IPS DF 19.7 (cell line): ENCODE measurements at regions not wholly inside any gene's neighbourhood (a gene's known extent, or its start where the extent isn't known, plus 50 kb on each side); places are given as distances from the start of the nearest gene placed in this dataset.

ENCODE experiments used
- DNase-seq: peaks from one replicate; pipeline ENCODE4 v3.0.0-alpha.2; 2013; ENCODE audit warnings: low read depth, low spot score

DNA sequence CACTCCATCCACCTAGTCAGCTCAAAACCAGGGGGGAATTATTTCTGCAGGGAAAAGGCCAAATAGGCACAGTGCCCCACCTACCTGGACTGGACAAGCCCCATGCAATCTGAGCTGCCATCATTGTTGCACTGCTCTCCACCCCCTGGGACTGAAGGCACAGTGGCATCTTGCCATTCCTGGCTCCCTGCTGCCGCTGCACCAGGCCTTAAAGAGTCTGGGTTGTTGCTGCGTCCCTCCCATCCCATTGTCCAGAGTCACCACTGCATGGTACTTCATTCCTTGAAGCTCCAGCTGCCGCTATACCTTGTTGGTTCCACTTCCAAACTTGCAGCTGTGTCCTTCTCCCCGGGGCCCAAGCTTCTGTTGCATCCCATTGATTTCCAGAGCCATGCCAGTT is 629.7 kb downstream of the STIM2 start:
- no peak for DNase-seq

DNA sequence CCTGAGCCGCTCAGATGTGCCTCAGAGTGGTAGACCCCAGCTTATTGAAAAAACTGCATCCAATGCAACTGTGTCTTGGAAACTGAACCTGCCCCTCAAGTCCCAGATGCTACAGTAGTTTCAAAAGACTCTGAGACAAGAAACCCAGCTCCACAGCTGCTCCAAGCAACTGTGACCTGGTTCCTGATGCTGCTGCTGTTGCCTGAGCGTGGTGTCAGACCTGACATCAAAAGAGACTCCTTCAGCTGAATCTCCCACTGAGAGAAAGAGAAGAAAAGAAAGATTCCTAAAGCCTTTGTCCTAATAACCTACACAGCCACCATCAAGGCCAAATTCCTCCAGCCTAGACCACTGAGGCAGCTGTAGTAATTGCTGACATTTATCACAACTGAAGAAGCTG is 630.1 kb downstream of the STIM2 start:
- DNase-seq: no peak

DNA sequence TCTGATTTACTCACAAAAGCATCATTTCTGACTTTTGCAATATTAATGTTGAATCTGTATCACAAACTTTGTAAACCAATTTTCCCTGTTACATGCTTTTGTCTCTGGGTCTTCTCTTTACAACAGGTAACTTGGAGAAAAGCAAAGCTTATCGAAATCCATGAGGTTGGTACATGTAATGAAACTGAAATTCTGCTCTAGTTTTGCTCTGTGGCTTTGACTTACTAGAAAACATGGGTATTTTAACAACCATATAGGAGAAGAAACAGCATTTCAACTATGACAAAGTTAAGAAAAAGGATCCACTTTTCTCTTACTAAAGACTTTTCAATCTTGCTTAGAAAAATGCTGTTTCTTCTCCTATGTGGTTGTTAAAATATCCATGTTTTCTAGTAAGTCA is 645.8 kb downstream of the STIM2 start:
- DNase-seq: no peak

DNA sequence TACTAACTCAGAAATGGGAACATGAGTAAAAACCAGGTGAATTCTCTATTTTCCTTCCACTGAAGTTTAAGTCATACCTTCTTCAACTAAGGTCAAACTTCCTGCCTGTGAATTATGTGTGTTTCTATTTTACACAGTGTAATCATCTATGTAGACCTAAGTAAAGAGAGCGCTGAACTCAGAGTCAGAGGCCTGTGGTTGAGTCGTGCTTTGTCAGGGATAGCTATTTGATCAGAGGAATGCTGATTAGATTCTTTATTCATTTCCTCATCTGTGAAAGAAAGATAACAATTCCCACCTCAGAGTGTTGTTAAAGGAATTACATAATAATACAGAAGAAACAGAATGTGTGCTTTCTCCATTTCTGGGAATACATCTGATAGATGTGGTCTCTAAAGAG is 654.1 kb downstream of the STIM2 start:
- no peak for DNase-seq

DNA sequence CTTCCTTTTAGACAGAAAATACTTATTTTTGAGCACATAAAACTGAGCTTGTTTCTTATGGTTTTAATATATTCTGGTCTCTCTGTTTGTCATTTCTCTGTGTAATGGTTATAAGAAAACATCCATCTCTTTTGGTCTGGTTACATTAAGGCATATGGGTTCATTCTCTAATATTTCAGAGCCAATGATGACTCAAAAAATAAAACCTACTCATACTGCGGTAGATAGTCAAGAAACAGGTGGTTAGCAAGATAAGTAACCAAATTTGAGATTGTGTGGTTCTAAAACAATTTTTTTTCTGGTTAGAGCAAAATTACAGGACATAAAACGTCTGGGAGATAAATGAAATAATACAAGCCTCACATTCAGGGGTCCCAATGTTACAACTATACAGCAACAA is 654.5 kb downstream of the STIM2 start:
- DNase-seq: no peak

DNA sequence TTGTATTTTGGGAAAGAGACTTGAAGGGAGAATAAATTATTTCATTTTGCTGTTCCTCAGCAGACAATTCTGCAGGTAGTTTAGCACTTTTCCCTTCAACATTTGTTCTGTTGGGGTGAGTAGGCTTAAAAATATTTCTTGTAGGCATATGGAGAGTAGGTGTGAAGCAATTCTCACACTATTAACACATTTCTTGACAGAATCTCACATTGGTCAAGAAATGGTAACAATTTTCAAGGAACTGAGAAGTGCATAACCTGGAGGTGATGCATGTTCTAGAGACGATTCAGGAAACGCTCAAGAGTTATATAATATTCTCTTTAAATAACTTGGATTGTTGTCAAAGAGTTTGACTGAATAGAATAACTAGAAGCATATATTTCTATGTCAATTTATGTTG is 658.2 kb downstream of the STIM2 start:
- no peak for DNase-seq

DNA sequence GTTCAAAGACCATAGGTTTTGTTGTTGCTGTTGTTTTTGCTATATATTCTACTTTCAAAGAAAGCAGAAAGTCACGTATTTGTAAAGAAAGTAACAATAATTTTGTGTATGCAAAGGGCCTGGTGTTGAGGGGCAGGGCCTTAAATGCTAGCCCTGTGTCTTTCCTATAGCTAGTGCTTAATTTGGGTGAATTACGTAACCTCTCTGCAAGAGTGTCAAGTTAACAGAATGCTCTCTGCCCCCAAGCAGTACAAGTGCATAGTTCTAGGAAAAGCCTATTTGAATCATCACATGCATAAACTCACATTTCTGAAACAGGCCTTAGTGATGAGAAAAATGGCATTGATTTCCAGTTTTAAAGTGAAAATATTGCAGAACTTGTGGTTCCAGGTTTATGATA is 663.6 kb downstream of the STIM2 start:
- DNase-seq: no peak

DNA sequence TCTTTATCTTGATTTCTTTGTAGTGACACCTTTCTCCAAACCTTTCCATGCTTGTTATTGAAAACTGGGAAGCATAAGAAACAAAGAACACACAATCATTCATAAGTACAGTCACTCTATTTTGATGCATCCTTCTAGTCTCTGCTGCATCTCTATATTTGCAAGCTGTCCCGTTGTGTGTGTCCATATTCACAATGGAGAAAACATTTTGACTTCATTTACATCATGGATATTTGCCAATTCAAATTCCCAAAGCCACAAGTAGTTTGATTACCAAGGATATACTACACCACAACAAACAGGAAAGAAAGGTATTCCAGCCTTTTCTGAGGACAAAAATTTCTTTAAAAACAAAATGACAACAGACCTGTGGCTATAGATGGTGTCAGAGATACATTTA is 673.8 kb downstream of the STIM2 start:
- DNase-seq: no peak

DNA sequence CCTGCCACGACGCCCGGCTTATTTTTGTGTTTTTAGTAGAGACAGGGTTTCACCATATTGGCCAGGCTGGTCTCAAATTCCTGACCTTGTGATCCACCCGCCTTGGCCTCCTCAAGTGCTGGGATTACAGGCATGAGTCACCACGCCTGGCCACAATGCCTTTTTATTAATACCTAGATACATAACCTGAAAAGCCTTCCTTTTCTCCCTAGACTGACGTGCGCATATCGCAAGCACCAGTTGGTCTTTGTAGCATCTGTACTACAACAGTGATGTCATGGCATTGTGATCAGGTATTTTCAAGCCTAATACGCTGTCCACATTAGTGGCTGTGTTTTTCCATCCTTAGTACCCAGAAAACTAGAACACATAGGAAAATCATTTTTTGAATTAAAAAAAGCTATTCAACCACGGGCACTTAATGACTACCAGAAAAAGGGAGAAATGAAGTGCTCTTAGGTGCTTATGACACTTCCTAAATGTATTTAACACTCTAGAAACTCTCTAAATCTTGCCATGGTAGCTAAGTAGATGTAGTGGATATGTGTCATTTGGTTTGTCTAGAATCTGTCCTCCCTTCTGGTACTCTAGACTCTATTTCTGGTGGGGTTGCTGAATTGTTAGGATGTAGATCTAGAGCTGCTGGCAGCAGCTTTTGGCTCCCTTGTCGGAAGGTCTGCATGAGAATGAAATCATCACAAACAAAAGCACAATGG is 707.8 kb downstream of the STIM2 start:
- DNase-seq: no peak

DNA sequence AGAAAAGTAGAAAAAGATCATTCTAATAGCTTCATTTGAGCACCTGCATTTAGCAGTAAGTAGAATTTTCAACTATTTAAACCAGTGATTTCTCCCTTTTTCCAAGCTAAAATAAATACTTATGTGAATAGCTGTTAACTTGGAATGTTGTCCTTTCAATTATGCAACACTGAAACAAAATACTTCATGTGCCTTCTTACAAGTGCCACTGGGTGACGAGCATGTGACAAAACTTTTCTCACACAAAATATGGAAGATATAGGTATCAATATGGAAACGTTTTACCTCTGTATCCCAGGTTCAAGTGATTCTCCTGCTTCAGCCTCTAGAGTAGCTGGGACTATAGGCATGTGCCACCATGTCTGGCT is 708.3 kb downstream of the STIM2 start:
- DNase-seq: no peak

DNA sequence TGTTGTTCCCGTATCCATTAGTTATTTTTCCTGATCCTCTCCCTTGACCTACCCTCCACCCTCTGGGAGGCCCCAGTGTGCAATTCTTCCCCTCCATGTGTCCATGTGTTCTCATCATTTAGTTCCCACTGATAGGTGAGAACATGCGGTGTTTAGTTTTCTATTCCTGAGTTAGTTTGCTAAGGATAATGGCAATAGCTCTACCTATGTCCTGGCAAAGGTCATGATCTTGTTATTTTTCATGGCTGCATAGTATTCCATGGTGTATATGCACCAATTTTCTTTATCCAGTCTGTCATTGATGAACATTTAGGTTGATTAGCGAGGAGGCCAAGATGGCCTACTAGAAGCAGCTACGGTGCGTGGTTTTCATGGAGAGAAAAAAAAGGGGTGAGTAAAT is 714.1 kb downstream of the STIM2 start:
- DNase-seq: no peak

DNA sequence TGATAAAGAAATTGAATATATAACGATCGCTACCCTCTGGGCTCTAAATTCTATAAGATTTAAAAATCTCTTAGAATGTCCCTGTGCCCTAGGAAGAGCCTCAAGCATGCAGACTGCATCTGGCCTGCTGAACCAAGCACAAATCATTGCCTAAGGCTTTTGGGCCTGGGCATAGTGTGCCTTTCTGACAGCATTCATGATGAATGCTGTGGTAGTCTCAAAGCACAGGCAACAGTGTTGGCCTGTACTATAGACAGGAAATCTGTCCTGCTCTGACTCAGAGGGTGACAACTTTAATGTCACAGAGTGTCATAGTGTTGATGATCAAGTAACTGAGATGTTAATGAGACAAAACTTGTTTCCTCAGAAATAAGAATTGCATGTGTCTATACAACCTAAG is 717.3 kb downstream of the STIM2 start:
- DNase-seq: no peak

DNA sequence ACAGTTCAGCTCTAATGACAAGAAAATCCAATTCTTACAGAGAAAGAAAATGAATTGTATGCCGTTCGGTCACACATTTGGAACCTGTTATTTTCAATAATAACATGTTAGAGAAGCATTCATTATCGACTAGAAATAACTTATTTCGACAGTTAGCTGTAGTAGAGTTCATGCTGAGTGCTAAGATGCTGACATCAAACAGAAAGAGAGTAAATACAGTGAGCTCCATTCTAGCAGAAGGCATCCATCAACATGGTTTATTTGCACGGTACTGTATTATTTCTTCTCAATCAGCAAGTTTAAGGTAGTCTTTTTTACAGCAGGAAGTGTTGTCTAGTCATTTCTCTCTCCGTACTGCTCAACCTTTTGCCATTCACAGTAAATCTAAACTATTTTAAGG is 732.1 kb downstream of the STIM2 start:
- DNase-seq: no peak

DNA sequence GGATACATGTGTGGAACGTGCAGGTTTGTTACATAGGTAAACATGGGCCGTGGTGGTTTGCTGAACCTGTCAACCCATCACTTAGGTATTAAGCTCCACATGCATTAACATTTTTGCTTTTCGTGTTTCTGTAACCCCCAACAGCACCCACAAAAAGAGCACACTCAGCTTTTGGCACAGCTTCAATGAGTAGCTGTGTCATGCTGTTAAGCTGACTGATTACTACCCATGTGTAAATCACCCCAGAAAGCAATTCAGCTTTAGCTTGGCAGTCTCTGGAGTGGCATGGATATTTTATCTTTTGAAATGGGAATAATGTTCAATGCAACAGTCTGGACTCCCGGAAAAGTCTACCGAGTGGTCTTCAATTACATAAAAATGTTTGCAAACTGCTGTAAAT is 734.3 kb downstream of the STIM2 start:
- no peak for DNase-seq

DNA sequence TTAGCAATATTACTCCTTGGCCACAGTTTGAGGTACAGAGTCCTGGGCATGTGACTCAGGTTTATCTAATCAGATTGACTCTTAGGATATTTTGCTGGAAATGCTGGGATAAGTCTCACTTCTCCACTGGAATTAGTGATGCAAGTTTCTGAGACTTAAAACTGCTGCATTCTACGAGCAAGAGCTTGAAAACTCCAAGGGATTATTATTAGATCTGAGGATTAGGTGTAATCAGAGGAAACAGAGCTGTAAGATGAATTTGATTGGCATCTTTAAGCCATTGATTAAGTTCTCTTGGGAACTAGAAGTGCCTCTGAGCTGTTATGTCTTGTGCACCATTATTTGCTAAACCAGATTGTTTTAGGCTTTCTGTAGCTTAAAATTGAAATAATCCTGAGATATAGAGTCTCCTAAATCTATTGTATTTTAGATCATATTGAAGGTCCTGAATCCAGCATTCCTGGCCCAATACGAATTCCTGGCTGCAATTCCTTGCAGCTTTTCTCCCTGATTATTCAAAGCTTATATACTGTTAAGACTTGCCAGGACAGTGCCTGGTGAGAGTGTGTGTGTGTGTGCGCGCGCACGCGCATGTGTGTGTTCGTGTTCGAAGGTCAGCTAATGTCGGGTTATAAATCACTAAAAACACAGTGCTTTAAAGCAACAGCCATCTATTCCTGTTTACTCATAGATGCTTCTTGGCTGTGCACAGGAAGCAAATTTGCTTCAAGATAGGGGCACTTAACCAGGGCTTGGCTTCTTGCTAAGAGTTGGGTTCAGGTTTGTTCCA is 735.1 kb downstream of the STIM2 start:
- DNase-seq: no peak

DNA sequence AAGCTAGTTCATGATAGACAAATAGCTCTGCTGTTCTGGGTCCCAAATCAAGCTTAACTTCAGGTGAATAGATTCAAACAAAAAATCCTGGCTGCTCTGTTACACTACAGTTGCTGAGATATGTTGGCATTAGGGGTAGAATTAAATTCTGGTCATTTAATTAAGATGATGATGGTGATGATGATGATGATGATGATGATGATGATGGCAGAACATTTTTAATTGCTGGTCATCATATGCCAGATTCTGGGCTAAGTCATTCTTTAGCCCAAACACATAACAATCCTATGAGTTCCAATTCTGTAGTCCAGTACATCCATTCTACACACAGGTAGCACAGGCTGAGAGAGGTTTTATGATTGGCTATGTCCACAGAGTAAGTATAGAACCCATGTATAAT is 741.5 kb downstream of the STIM2 start:
- no peak for DNase-seq

DNA sequence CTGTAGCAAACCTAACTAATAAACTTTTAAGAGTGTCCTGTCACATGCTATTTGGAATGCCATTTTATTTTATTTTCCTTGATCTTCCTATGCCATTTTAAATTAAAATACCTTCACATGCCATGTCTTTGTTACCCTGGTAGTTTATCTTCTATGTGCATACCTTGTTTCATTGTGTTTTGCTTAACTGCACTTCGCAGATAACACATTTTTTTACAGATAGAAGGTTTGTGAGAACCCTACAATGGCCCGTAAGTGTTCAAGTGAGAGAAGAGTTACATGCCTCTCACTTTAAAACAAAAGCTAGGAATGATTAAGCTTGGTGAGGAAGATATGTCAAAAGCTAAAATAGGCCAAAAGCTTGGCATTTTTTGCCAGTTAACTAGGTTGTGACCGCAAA is 744.1 kb downstream of the STIM2 start:
- no peak for DNase-seq

DNA sequence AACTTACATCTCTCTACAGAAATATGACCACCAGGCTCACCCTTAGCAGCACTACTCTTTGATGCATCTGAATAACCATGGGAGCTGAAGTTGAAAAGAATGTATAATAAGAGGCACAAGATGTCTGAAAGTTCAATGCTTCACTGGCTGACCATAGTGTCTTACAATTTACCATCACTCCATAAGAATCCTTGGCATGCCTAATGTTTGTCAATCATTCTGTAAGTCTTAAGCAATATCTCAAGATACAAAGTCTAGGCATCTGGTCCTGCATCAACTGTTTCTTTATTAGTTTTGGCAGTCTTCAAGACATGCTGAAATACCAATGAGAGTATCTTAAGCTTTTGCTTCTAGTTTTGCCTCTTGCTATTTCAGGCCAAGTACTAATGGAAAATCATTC is 755.5 kb downstream of the STIM2 start:
- no peak for DNase-seq

DNA sequence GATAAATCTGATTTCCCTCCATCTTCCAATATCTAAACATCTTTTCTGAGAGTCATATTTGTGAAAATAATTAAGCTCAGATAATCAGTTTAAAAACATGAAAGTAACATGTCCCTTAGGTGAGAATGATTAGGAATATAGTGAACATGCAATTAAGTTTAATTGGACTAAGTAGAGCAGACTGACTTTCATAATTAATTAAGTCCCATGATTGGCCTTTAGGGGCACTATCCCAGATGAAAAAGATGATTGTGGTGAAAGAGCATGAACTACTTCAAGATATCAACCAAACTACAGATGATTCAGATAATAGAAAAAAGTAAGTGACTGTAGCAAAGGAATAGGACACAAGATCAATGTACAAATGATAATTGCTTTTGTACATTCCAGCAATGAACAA is 758.8 kb downstream of the STIM2 start:
- DNase-seq: no peak

DNA sequence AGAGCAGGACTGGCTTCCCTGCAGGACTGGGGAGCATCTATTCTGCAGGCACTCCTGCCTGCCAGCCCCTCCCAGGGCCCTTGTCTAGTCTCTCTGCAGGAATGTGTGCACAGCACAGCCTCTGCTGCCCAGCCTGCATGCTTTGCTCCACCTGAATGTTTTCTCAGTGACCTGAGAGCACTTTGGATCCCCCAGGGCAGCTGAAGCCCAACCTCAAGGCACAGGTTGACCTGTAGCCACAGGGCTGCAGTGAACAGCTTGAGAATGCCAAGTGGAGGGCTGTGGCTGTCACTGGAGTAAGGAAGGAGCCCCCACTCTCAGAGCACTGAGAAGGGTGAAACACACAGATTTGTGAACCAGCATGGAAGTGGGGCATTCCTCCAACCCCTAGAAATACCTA is 760.2 kb downstream of the STIM2 start:
- DNase-seq: no peak

DNA sequence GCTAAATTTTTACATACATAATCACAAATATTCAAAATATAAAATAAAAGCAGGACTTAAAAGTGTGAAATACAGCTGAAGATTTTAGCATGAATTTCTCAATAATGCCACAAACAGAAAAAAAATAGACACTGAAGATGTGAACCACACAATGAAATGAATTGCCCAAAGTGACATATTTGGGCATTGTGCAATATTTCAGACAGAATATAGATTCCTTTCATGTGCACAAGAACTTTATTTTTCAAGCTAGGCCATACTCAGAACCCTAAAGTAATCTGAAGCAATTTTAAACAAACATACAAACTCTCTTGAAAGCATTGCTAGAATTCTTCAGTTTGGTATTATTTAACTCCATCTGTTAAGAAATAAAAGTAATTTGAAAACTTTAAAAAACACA is 764.1 kb downstream of the STIM2 start:
- no peak for DNase-seq

DNA sequence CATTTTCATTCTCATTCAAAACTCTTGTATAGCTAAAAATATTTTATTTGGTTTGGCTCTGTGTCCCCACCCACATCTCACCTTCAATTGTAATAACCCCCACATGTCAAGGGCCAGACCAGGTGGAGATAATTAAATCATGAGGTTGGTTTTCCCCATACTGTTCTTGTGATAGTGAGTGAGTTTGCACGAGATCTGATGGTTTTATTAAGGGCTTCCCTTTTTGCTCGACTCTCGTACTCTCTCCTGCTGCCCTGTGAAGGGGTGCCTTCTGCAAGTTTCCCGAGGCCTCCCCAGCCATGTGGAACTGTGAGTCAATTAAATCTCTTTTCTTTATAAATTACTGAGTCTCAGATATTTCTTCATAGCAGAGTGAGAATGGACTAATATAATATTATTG is 768.0 kb downstream of the STIM2 start:
- no peak for DNase-seq

DNA sequence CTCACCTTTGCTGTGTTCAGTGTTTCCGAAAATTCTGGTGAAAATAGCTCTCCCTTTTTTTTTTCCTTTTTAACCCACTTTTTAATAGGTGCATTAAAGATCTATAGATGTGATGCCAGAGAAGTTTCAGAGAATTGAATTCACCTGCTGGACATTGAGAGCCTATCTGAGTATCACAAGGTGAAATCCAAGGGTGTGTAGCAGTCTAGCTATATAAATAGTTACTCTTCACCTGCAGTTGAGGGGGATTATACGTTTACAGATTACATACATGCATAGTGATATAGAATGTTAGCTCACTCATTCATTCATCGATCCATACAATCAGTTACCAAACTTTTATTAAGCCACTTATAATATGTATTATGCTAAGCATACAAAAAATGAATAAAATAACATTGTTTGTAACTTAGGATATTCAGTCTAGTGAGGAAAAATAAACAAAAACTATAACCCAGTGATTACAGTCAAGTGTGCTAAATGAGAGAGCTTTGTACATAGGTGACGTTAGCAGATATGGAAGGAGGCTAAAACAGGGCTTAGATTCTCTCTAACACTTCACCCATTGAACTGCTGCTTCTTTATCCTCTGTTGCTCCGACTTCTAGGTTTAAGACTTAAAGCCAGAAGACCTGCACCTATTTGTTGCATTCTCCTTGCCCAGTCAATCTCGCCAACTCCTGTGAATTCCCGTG is 769.0 kb downstream of the STIM2 start:
- no peak for DNase-seq
